ENCODE measurements at regions not wholly inside any gene's neighbourhood (a gene's known extent, or its start where the extent isn't known, plus 50 kb on each side); places are given as distances from the start of the nearest gene placed in this dataset.

GRCh38 chr1:232682248-232682647 lies 52.3 kb upstream of the SIPA1L2 start:
- DNase-seq = no peak
- H3K27ac ChIP-seq = no peak overlapping the region
- H3K9me3 ChIP-seq (ENCODE audit: severe bottlenecking) = peaks cover 3% of the 10 kb centered on the region
- no peaks in the 10 kb centered on the region for H3K36me3 ChIP-seq
- H3K27me3 ChIP-seq (ENCODE audit: insufficient read depth, low read depth, severe bottlenecking) = no peaks in the 10 kb centered on the region
- no peak overlapping the region for H3K4me3 ChIP-seq (ENCODE audit: low read depth, low read length)
- TF ChIP-seq CTCF (IDR thresholded peaks at IDR 0.05; ENCODE audit: low read depth, low read length) = no peak

DNA sequence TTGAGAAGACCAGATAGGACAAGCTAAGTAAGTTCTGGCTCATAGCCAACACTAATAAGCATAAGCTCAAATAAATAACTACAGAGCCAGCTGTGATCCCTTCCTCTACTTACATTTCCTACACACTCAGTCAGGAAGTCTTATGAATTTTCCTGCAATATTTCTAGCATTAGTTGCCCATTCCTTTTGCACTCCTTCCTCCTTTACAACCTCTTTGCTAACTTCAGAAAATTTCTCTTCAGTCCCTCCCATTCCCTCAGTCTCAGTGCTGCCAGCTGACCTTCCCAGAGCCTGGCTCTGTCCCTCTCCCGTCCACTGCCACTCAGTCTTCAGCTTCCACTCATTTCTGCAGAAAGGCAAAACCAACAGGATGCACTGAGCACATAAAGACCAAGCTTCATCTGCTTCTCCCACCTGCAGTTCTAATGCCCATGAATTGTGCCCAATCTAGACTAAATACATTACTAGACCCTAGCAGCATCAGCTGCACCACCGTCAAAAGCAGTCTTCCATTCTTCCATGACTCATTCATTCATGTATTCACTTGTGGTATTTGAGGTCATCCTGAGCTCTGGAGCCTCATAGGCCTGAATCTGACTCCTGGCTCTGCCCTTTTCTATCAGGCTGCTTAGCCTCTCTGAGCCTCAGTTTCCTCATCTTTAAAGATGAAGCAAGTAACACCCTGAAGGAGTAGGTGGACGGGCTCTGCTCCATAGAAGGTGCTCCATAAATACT lies 54.6 kb upstream of the SIPA1L2 start:
- no peak for TF ChIP-seq CTCF (IDR thresholded peaks at IDR 0.05; ENCODE audit: low read depth, low read length)
- H3K27ac ChIP-seq = no peak overlapping the region
- no peak overlapping the region for H3K4me3 ChIP-seq (ENCODE audit: low read depth, low read length)
- no peaks in the 10 kb centered on the region for H3K36me3 ChIP-seq
- no peak for DNase-seq
- H3K27me3 ChIP-seq (ENCODE audit: insufficient read depth, low read depth, severe bottlenecking) = no peaks in the 10 kb centered on the region
- peaks cover 3% of the 10 kb centered on the region for H3K9me3 ChIP-seq (ENCODE audit: severe bottlenecking)

GRCh38 chr1:232686346-232686745 lies 56.4 kb upstream of the SIPA1L2 start:
- Histone ChIP-seq H3K9me3 (ENCODE audit: severe bottlenecking) (peaks cover 3% of the 10 kb centered on the region), H3K36me3 (no peaks in the 10 kb centered on the region), H3K4me3 (ENCODE audit: low read depth, low read length) (no peak overlapping the region), H3K27me3 (ENCODE audit: insufficient read depth, low read depth, severe bottlenecking) (no peaks in the 10 kb centered on the region), H3K27ac (no peak overlapping the region)
- no peak for DNase-seq
- TF ChIP-seq CTCF (IDR thresholded peaks at IDR 0.05; ENCODE audit: low read depth, low read length) = no peak

- TF ChIP-seq CTCF (IDR thresholded peaks at IDR 0.05; ENCODE audit: low read depth, low read length) = no peak
- no peak overlapping the region for H3K27ac ChIP-seq
- H3K9me3 ChIP-seq (ENCODE audit: severe bottlenecking) = peaks cover 3% of the 10 kb centered on the region
- H3K27me3 ChIP-seq (ENCODE audit: insufficient read depth, low read depth, severe bottlenecking) = no peaks in the 10 kb centered on the region
- H3K36me3 ChIP-seq = no peaks in the 10 kb centered on the region
- H3K4me3 ChIP-seq (ENCODE audit: low read depth, low read length) = no peak overlapping the region
- DNase-seq = no peak
Measured at GRCh38 chr1:232687304-232687703, 57.4 kb upstream of the SIPA1L2 start.

GRCh38 chr1:232687728-232688127 lies 57.8 kb upstream of the SIPA1L2 start:
- Histone ChIP-seq H3K9me3 (ENCODE audit: severe bottlenecking) (peaks cover 3% of the 10 kb centered on the region), H3K4me3 (ENCODE audit: low read depth, low read length) (no peak overlapping the region), H3K27ac (no peak overlapping the region), H3K36me3 (no peaks in the 10 kb centered on the region), H3K27me3 (ENCODE audit: insufficient read depth, low read depth, severe bottlenecking) (no peaks in the 10 kb centered on the region)
- no peak for TF ChIP-seq CTCF (IDR thresholded peaks at IDR 0.05; ENCODE audit: low read depth, low read length)
- no peak for DNase-seq

- DNase-seq = no peak
- Histone ChIP-seq H3K27ac (no peak overlapping the region; the same call in 1 of the 2 replicates), H3K27me3 (ENCODE audit: insufficient read depth, low read depth, severe bottlenecking) (no peaks in the 10 kb centered on the region), H3K36me3 (no peaks in the 10 kb centered on the region), H3K4me3 (ENCODE audit: low read depth, low read length) (no peak overlapping the region), H3K9me3 (ENCODE audit: severe bottlenecking) (peaks cover 3% of the 10 kb centered on the region)
- TF ChIP-seq CTCF (IDR thresholded peaks at IDR 0.05; ENCODE audit: low read depth, low read length) = no peak
Measured at GRCh38 chr1:232688398-232688797, 58.5 kb upstream of the SIPA1L2 start.
